CD4-positive, alpha-beta T cell (primary cell): ENCODE measurements at regions not wholly inside any gene's neighbourhood (a gene's known extent, or its start where the extent isn't known, plus 50 kb on each side); places are given as distances from the start of the nearest gene placed in this dataset.

ENCODE experiments used
- ATAC-seq: fragments of 200-7000 bp; cut with Tn5 transposase; one replicate; pipeline ENCODE4 v1.10.0; 2022; ENCODE audit warnings: mild to moderate bottlenecking; ENCODE audit not compliant: poor library complexity
- CTCF ChIA-PET: fragments of 350-600 bp; sonication (Branson Sonifier 250); formaldehyde crosslinking; loops from one replicate; lab custom pipeline; 2021; ENCODE audit warnings: antibody characterized with exemption, inconsistent platforms; lab: Charles Lee
- POLR2A ChIA-PET: fragments of 350-600 bp; sonication (Branson Sonifier 250); formaldehyde crosslinking; loops from one replicate; lab custom pipeline; 2021; ENCODE audit warnings: antibody characterized with exemption, inconsistent platforms; lab: Charles Lee
- DNase-seq, 14 experiments: peaks; one replicate each; pipeline ENCODE4 v3.0.0-alpha.2; 2013 to 2020; ENCODE audit warnings: mixed read lengths in 2 of 14
- H3K27ac ChIP-seq, 2 donors: one replicate each; pipeline versions ENCODE4 v1.5.1 to v1.7.0; 2013; ENCODE audit warnings: low read length in 2 of 2, low read depth in 1 of 2, mild to moderate bottlenecking in 1 of 2
- H3K27me3 ChIP-seq, 2 experiments: 1 replicate in 1 of 2; 2 replicates in 1 of 2; pipeline versions ENCODE4 v1.6.1 to v1.7.0; 2013; ENCODE audit warnings: low read length in 2 of 2, control low read depth in 1 of 2, mild to moderate bottlenecking in 1 of 2, moderate library complexity in 1 of 2; ENCODE audit not compliant: insufficient read depth in 2 of 2, control insufficient read depth in 1 of 2
- H3K36me3 ChIP-seq: one replicate; pipeline ENCODE4 v1.6.1; 2013; ENCODE audit warnings: low read length, control low read depth; ENCODE audit not compliant: insufficient read depth
- H3K4me1 ChIP-seq: one replicate; pipeline ENCODE4 v1.6.1; 2013; ENCODE audit warnings: low read length, control low read depth; ENCODE audit not compliant: insufficient read depth
- H3K4me3 ChIP-seq: one replicate; pipeline ENCODE4 v1.5.1; 2013; ENCODE audit warnings: mild to moderate bottlenecking, low read length, moderate library complexity
- H3K9me3 ChIP-seq, 2 experiments: 1 replicate in 1 of 2; 2 replicates in 1 of 2; pipeline versions ENCODE4 v1.6.1 to v1.7.0; 2013; ENCODE audit warnings: low read length in 2 of 2, mild to moderate bottlenecking in 2 of 2, control low read depth in 1 of 2, moderate library complexity in 1 of 2; ENCODE audit not compliant: control insufficient read depth in 1 of 2, insufficient read depth in 1 of 2
- H3K27ac Mint-ChIP-seq: one replicate; pipeline ENCODE4 v1.8.0; 2020; ENCODE audit warnings: mixed read lengths
- H3K27me3 Mint-ChIP-seq: one replicate; pipeline ENCODE4 v1.8.0; 2021; ENCODE audit warnings: mixed read lengths
- H3K36me3 Mint-ChIP-seq: one replicate; pipeline ENCODE4 v1.8.0; 2021; ENCODE audit warnings: low read depth, mixed read lengths
- H3K4me1 Mint-ChIP-seq: one replicate; pipeline ENCODE4 v1.8.0; 2021; ENCODE audit warnings: low read depth, mixed read lengths
- H3K4me3 Mint-ChIP-seq: one replicate; pipeline ENCODE4 v1.8.0; 2020; ENCODE audit warnings: mild to moderate bottlenecking, mixed read lengths
- H3K9me3 Mint-ChIP-seq: one replicate; pipeline ENCODE4 v1.8.0; 2020; ENCODE audit warnings: mixed read lengths
- CTCF ChIP-seq: fragments of 200-600 bp; IDR thresholded peaks from one replicate; pipeline ENCODE4 v1.8.0; 2022; ENCODE audit warnings: antibody characterized with exemption, mild to moderate bottlenecking
- intact Hi-C, 2 experiments: fragments of 100-400 bp; cut with DNase I in 1 of 2; cut with micrococcal nuclease in 1 of 2; formaldehyde crosslinking; loops; one replicate each; pipeline versions ENCODE4 v1.15.1 to v1.9.0; 2023 to 2025; cut with DNase I, micrococcal nuclease

GRCh38 chr5:92800365-92800764 lies 780.7 kb downstream of the NR2F1-AS1 start:
- ATAC-seq = no peak
- Histone ChIP-seq H3K36me3 (no peaks in the 10 kb centered on the region), H3K27ac (no peak overlapping the region), H3K9me3 (peaks cover 0 to 5% of the 10 kb centered on the region in 2 experiments), H3K27me3 (no peaks in the 10 kb centered on the region), H3K4me1 (no peaks in the 10 kb centered on the region), H3K4me3 (no peak overlapping the region)
- Mint-ChIP-seq H3K4me1 (no peaks in the 10 kb centered on the region), H3K9me3 (peaks cover 5% of the 10 kb centered on the region), H3K27ac (no peak overlapping the region), H3K4me3 (no peak overlapping the region), H3K27me3 (no peaks in the 10 kb centered on the region), H3K36me3 (no peaks in the 10 kb centered on the region)
- intact Hi-C loops = no loop called here
- ChIA-PET CTCF (no interaction called here), POLR2A (no interaction called here)
- no peak for DNase-seq
- TF ChIP-seq CTCF = no peak

- ATAC-seq (no peak), DNase-seq (no peak)
- Histone ChIP-seq H3K9me3 (peaks cover 0 to 7% of the 10 kb centered on the region in 2 experiments), H3K27me3 (no peaks in the 10 kb centered on the region), H3K27ac (no peak overlapping the region), H3K4me1 (no peaks in the 10 kb centered on the region), H3K36me3 (no peaks in the 10 kb centered on the region), H3K4me3 (no peak overlapping the region)
- no peak overlapping the region for H3K4me3 Mint-ChIP-seq
- no peaks in the 10 kb centered on the region for H3K36me3 Mint-ChIP-seq
- ChIA-PET POLR2A (no interaction called here), CTCF (no interaction called here)
- TF ChIP-seq CTCF = no peak
- peaks cover 15% of the 10 kb centered on the region for H3K9me3 Mint-ChIP-seq
- no peak overlapping the region for H3K27ac Mint-ChIP-seq
- intact Hi-C loops = no loop called here
- H3K27me3 Mint-ChIP-seq = no peaks in the 10 kb centered on the region
- H3K4me1 Mint-ChIP-seq = no peaks in the 10 kb centered on the region
These were observed 785.4 kb downstream of the NR2F1-AS1 start for GRCh38 chr5:92795633-92796032.

GRCh38 chr5:92780057-92780456 lies 801.0 kb downstream of the NR2F1-AS1 start:
- Histone ChIP-seq H3K9me3 (peaks cover 0 to 1% of the 10 kb centered on the region in 2 experiments), H3K36me3 (no peaks in the 10 kb centered on the region), H3K4me3 (no peak overlapping the region), H3K27me3 (no peaks in the 10 kb centered on the region), H3K4me1 (no peaks in the 10 kb centered on the region), H3K27ac (no peak overlapping the region)
- ChIA-PET CTCF (no interaction called here), POLR2A (no interaction called here)
- DNase-seq (no peak), ATAC-seq (no peak)
- Mint-ChIP-seq H3K36me3 (no peaks in the 10 kb centered on the region), H3K4me3 (no peak overlapping the region), H3K4me1 (no peaks in the 10 kb centered on the region), H3K27ac (no peak overlapping the region), H3K9me3 (peaks cover 6% of the 10 kb centered on the region), H3K27me3 (no peaks in the 10 kb centered on the region)
- intact Hi-C loops = no loop called here
- no peak for TF ChIP-seq CTCF
